ENCODE measurements at regions not wholly inside any gene's neighbourhood (a gene's known extent, or its start where the extent isn't known, plus 50 kb on each side); places are given as distances from the start of the nearest gene placed in this dataset.

GRCh38 chrX:102840871-102841705 lies 96.0 kb upstream of the RAB40AL start:
- TF ChIP-seq CTCF (IDR thresholded peaks at IDR 0.05) (no peak), POLR2A (IDR thresholded peaks at IDR 0.05) (no peak), EP300 (IDR thresholded peaks at IDR 0.05) (no peak), POLR2AphosphoS5 (IDR thresholded peaks at IDR 0.05) (no peak)

Data from suprapubic skin (tissue), 4 donors.